Esophagus (tissue), 2 donors: ENCODE measurements at regions not wholly inside any gene's neighbourhood (a gene's known extent, or its start where the extent isn't known, plus 50 kb on each side); places are given as distances from the start of the nearest gene placed in this dataset.

Experiments
- H3K27ac ChIP-seq, 2 donors: one replicate each; pipeline ENCODE4 v1.5.1; 2013; ENCODE audit warnings: low read depth in 2 of 2, mild to moderate bottlenecking in 2 of 2, inconsistent platforms in 1 of 2, low read length in 1 of 2, moderate library complexity in 1 of 2
- H3K27me3 ChIP-seq, 2 donors: one replicate each; pipeline ENCODE4 v1.6.1; 2013; ENCODE audit warnings: low read length in 2 of 2, control low read depth in 1 of 2, mild to moderate bottlenecking in 1 of 2; ENCODE audit not compliant: insufficient read depth in 2 of 2, control insufficient read depth in 1 of 2
- H3K36me3 ChIP-seq, 2 donors: one replicate each; pipeline ENCODE4 v1.6.1; 2013; ENCODE audit warnings: low read length in 1 of 2; ENCODE audit not compliant: control insufficient read depth in 2 of 2, insufficient read depth in 2 of 2
- H3K4me1 ChIP-seq, 2 donors: one replicate each; pipeline ENCODE4 v1.6.1; 2013; ENCODE audit warnings: low read length in 1 of 2; ENCODE audit not compliant: control insufficient read depth in 2 of 2, insufficient read depth in 2 of 2
- H3K4me3 ChIP-seq, 2 donors: one replicate each; pipeline ENCODE4 v1.5.1; 2013; ENCODE audit warnings: low read length in 2 of 2, mild to moderate bottlenecking in 2 of 2, low read depth in 1 of 2, moderate library complexity in 1 of 2
- H3K9me3 ChIP-seq, 2 donors: one replicate each; pipeline ENCODE4 v1.6.1; 2013; ENCODE audit warnings: mild to moderate bottlenecking in 2 of 2, low read depth in 1 of 2, low read length in 1 of 2, moderate library complexity in 1 of 2; ENCODE audit not compliant: control insufficient read depth in 2 of 2, insufficient read depth in 1 of 2
- WGBS, 2 donors: extraction: QIAGEN DNeasy Blood & Tissue Kit; methylation state at CpG; one replicate each; pipeline ENCODE4 v1.1.7; 2013; 5-methylcytosine and 5-hydroxymethylcytosine counted together
- donor health status: healthy with polysubstance abuse.
- donor health status: Bipolar disorder and iron deficiency.

GRCh38 chr2:126973745-126974144 is 75.1 kb downstream of the TEX51 start:
- WGBS, 2 donors: 93 to 96% methylated on average over 2 of the region's 2 CpGs
- Histone ChIP-seq H3K9me3 (no peaks in the 10 kb centered on the region), H3K36me3 (no peaks in the 10 kb centered on the region), H3K27me3 (no peaks in the 10 kb centered on the region), H3K4me3 (no peak overlapping the region), H3K4me1 (no peaks in the 10 kb centered on the region), H3K27ac (no peak overlapping the region)

GRCh38 chr2:126975671-126976655 is 77.3 kb downstream of the TEX51 start:
- 83 to 85% methylated on average over 12 of the region's 12 CpGs for WGBS, 2 donors
- Histone ChIP-seq H3K4me1 (peaks cover 0 to 1% of the 10 kb centered on the region in 2 donors), H3K36me3 (no peaks in the 10 kb centered on the region), H3K4me3 (no peak overlapping the region), H3K9me3 (no peaks in the 10 kb centered on the region), H3K27me3 (no peaks in the 10 kb centered on the region), H3K27ac (no peak overlapping the region)

DNA sequence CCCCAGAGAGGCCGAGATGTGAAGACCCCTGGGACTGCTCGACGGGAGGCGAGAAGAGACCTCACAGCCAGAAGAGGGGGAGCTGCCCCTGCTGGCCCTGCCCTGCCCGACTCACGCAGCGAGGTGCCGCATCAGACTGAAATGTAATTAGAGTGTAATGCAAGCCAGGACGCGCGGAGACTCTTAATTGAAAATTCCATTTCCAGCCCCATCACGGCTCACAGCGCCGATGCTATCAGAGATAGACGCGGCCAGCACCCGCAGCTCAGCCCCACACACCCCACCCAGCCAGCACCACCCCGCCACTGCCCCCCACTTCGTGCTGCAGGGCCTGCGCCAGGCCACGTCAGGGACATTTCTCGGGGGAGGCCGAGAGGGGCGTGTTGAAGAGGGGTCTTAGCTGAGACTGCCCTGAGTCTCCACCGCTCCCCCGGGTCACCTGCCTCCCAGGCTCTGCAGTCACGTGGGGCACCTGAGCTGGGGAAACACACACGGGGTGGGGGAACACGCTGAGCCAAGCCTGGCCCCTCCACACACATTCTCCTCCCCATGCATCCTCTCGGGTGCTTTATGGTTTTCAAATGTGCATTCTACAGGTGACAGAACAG is 78.1 kb downstream of the TEX51 start:
- H3K36me3 ChIP-seq: no peaks in the 10 kb centered on the region
- WGBS, 2 donors: 73% methylated on average over 30 of the region's 30 CpGs
- H3K27me3 ChIP-seq: no peaks in the 10 kb centered on the region
- H3K4me1 ChIP-seq: peaks cover 0 to 1% of the 10 kb centered on the region in 2 donors
- no peak overlapping the region for H3K27ac ChIP-seq
- no peaks in the 10 kb centered on the region for H3K9me3 ChIP-seq
- H3K4me3 ChIP-seq: no peak overlapping the region

DNA sequence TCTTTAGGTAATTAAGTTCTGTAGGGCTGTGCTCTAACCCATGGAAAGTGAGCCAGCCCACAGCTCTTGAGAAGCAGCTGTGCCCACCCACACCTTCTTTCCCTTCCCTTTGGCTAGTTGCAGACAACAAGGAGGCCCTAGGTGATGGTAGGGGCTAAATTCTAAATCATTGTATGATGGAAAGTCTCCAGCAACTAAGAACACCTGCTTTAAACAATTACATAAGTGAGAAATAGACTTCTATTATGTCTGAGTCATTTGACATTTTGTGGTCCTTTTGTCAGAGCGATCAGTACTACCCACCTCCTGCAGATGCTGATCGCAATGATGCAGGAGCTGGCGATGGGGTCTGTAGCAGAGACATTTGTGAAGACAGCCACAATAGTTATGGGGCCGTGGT is 79.6 kb downstream of the TEX51 start:
- Histone ChIP-seq H3K27ac (no peak overlapping the region), H3K9me3 (no peaks in the 10 kb centered on the region), H3K4me3 (no peak overlapping the region), H3K4me1 (peaks cover 0 to 1% of the 10 kb centered on the region in 2 donors), H3K27me3 (no peaks in the 10 kb centered on the region), H3K36me3 (no peaks in the 10 kb centered on the region)
- WGBS, 2 donors: 86 to 87% methylated on average over 4 of the region's 4 CpGs

GRCh38 chr2:126979039-126980003 is 80.6 kb downstream of the TEX51 start:
- H3K4me3 ChIP-seq: no peak overlapping the region
- 82 to 84% methylated on average over 7 of the region's 7 CpGs for WGBS, 2 donors

GRCh38 chr2:126981476-126981875 is 82.8 kb downstream of the TEX51 start:
- Histone ChIP-seq H3K4me1 (peaks cover 0 to 1% of the 10 kb centered on the region in 2 donors), H3K4me3 (no peak overlapping the region), H3K36me3 (no peaks in the 10 kb centered on the region), H3K27ac (no peak overlapping the region), H3K27me3 (no peaks in the 10 kb centered on the region), H3K9me3 (no peaks in the 10 kb centered on the region)
- 58 to 70% methylated on average over 6 of the region's 6 CpGs for WGBS, 2 donors

More at GRCh38 chr2:126979039-126980003, 80.6 kb downstream of the TEX51 start:
- Histone ChIP-seq H3K9me3 (no peaks in the 10 kb centered on the region), H3K27ac (no peak overlapping the region), H3K4me1 (peaks cover 0 to 1% of the 10 kb centered on the region in 2 donors), H3K27me3 (no peaks in the 10 kb centered on the region), H3K36me3 (no peaks in the 10 kb centered on the region)

DNA sequence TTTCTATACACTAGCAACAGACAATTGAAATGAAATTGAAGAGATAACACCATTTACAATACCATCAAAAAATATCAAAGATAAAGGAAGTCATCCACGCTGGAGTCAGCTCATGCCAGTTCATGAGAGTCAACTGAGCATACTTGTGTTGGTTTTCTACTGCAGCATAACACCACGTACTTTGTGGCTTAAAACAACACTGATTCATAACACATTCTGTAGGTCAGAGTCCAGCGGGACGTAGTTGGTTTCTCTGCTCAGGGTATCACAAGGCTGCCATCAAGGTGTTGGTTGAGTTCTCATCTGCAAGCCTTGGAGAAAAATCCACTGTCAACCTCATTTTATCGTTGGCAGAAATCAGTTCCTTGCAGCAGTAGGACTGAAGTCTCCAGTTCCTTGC is 84.2 kb downstream of the TEX51 start:
- Histone ChIP-seq H3K4me3 (no peak overlapping the region), H3K36me3 (no peaks in the 10 kb centered on the region), H3K27ac (no peak overlapping the region), H3K9me3 (no peaks in the 10 kb centered on the region), H3K27me3 (no peaks in the 10 kb centered on the region), H3K4me1 (peaks cover 0 to 1% of the 10 kb centered on the region in 2 donors)
- WGBS, 2 donors: 78 to 87% methylated on average over 5 of the region's 5 CpGs

GRCh38 chr2:126986631-126987187 is 88.0 kb downstream of the TEX51 start:
- no peak overlapping the region for H3K4me3 ChIP-seq
- H3K36me3 ChIP-seq: no peaks in the 10 kb centered on the region
- 60 to 62% methylated on average over 6 of the region's 6 CpGs for WGBS, 2 donors
- peaks cover 0 to 3% of the 10 kb centered on the region in 2 donors for H3K27me3 ChIP-seq
- H3K4me1 ChIP-seq: no peaks in the 10 kb centered on the region
- no peaks in the 10 kb centered on the region for H3K9me3 ChIP-seq
- no peak overlapping the region for H3K27ac ChIP-seq

GRCh38 chr2:126988482-126988881 is 89.8 kb downstream of the TEX51 start:
- Histone ChIP-seq H3K4me1 (no peaks in the 10 kb centered on the region), H3K9me3 (no peaks in the 10 kb centered on the region), H3K27ac (no peak overlapping the region), H3K4me3 (no peak overlapping the region), H3K27me3 (peaks cover 0 to 3% of the 10 kb centered on the region in 2 donors), H3K36me3 (no peaks in the 10 kb centered on the region)
- 59 to 70% methylated on average over 4 of the region's 4 CpGs for WGBS, 2 donors
